NOMO-1 treated with DMSO at 0.1 percent for 48 hours (cell line): ENCODE measurements at regions not wholly inside any gene's neighbourhood (a gene's known extent, or its start where the extent isn't known, plus 50 kb on each side); places are given as distances from the start of the nearest gene placed in this dataset.

Source experiments
- DNase-seq: peaks from one replicate; lab custom pipeline; 2025; ENCODE audit not compliant: unreplicated experiment; lab: John Stamatoyannopoulos, UW

DNA sequence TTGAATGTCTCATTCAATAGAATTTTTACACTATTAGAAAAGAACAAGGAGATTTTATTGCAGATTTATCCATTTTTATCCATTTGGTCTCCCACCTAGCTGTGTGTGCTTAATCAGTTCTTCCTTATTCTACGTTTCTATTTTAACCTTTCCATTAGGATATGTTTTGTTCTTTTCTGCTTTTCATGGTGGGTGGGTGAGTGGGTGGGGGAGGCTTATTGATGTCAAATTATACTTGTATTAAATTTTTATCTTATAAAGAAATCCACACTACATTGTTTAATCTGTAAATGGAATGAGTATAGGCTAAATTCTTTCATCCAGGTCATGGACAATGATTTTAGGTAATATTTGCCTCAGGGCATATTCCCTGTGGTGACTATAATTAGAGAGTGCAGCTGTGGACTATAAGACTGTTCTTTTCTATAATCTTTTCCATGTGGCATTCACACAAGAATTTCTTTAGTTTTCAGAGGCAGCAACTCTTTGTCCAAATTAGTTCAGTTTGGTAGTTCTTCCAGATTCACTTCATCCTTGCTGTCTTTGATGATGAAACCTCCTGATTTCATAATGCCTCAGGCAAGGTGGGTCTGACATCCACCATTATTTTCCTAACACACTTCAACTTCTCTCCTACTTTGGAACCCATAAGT, 2451.8 kb downstream of the PCDH7 start:
- no peak for DNase-seq

DNA sequence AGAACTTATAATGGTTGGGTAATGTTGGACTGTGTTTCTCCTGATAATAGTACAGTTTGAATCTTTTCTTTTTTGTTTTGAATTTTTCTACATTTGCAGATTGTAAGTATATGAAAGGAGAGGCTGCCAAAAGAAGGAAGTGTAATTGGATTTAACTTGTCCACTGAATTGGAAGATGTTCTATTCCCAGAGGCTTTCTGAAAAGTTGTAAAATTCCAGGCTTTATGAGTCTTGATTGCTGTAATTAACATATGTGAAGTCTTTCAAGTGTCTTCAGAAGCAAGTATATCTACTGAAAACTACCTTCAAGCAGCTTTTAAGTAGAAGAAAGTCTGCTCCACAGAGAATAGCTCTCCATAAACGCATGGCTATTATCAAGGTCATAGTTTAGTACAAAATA, 2456.4 kb downstream of the PCDH7 start:
- no peak for DNase-seq

GRCh38 chr4:33184657-33185290, 2464.6 kb downstream of the PCDH7 start:
- peak; percentile 76 for DNase-seq

- no peak for DNase-seq
These were observed 2466.9 kb downstream of the PCDH7 start for GRCh38 chr4:33187035-33187434.

DNA sequence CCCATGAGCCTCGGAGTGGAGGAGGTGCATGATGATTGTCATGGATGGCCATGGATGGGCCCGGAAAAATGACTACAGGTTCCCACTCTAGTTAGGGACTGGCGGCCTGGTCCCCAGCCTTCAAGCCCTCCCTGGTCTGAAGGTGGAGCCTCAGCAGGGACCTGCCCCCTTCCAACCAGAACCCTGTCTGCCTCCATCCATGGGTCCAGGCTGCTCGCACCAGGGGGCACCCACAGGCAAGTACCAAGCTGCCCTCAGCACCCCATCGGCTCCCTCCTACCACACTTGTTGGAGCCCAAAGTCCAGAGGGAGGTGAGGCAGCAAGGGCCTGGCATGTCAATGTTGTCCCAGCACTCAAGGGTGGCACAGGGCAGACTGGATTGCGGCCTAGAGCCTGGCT, 2468.6 kb downstream of the PCDH7 start:
- DNase-seq, result no peak

DNA sequence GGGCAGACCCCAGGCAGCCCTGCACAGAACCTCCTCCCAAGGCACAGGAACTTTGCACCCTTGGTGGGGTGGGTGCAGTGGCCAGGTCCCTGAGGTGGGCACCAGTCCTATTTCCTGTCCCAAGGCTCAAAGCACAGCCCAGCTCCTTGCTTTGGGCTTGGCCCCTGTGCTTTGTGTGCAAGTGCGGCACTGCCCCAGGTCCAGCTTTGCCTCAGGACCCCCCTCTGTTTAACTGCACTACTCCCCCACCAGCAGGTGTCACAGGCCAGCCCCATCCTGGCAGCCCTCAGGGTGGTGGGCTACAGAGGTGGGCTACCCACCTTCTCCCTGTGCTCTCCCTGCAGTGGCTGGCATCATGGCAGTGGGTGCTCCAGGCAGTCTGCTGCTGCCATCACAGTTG, 2469.0 kb downstream of the PCDH7 start:
- no peak for DNase-seq

DNA sequence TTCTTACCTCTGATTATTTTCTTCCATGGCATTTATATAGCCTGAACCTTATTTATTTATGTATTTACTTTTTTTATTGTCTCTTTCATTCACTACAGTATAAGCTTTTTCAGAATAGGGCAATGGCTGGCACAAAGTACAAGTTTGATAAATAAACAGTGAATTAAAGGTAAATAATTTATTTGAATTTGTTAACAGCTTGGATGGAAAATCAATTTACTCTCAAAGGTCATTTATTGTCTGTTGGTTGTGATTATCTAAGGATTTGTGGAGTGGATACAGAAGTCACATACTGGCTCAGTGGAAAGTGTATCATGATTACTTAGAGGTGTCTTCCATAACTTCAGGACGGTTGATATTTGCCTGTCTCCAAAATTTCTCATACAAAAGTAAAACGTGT, 2472.9 kb downstream of the PCDH7 start:
- no peak for DNase-seq

DNA sequence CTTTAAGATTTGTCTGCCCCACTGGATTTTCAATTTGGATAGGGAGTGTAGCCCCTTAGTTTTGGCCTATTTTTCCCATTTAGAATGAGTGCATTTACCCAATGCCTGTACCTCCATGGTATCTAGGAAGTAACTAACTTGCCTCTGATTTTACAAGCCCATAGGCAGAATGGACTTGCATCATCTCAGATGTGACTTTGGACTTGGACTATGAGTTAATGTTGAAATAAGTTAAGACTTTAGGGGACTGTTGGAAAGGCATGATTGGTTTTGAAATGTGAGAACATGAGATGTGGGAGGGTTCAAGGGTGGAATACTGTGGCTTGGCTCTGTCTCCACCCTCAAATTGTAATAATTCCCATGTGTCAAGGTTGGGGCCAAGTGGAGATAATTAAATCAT, 2480.2 kb downstream of the PCDH7 start:
- no peak for DNase-seq

DNA sequence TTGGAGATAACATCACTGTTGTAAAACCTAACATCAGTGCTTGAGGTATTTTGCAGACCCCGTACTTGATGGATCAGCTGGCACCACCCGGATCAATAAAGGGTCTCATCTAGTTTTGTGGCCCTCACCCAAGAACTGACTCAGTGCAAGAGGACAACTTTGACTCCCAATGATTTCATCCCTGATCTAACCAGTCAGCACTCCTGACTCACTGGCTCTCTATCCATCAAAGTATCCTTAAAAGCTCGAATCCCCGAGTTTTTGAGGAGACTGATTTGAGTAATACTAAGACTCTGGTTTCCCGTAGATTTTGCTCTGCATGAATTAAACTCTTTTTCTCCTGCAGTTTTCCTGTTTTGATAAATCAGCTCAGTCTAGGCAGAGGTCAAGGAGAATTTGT, 2498.1 kb downstream of the PCDH7 start:
- DNase-seq, result no peak

- DNase-seq, result no peak
These were observed 2506.0 kb downstream of the PCDH7 start for GRCh38 chr4:33226133-33226532.

GRCh38 chr4:33226783-33227182, 2506.6 kb downstream of the PCDH7 start:
- DNase-seq, result no peak

- no peak for DNase-seq
These were observed 2534.9 kb downstream of the PCDH7 start for GRCh38 chr4:33255094-33255493.

DNA sequence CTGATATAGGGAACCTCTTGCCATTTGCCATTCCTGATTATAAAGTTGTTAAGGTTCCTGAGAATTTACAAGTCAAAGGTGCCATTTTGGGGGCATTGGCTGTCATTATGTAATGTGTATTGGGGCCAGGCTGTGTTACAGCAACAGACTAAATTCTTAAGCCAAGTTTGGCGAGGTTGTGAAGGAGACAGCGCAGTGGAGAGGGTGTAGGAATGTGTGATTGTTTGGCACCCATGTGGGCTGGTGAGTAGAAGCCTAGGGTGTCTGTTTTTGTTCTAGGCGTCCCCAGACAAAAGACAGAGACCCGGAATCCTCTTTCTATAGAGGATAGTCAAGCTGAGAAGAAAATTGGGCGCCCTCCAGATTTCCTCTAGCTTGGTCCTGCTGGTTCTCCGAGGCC, 2535.3 kb downstream of the PCDH7 start:
- no peak for DNase-seq

- no peak for DNase-seq
These were observed 2542.7 kb downstream of the PCDH7 start for GRCh38 chr4:33262824-33263223.

DNA sequence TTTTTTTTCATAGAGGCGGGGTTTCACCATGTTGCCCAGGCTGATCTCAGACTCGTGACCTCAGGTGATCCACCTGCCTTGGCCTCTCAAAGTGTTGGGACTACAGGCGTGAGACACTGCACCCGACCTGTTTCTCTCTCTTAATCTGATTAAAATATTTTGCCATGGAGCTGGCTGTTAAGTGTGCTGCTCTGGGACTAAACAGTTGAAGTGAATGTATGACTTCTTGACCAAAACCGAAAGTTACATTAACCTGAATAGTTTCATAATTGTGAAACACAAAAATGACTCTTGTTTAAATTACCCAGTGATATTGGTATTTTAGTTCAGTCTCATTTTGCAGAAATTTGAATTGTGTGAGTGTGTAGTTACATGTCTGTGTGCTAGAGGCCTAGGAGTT, 2548.6 kb downstream of the PCDH7 start:
- no peak for DNase-seq

DNA sequence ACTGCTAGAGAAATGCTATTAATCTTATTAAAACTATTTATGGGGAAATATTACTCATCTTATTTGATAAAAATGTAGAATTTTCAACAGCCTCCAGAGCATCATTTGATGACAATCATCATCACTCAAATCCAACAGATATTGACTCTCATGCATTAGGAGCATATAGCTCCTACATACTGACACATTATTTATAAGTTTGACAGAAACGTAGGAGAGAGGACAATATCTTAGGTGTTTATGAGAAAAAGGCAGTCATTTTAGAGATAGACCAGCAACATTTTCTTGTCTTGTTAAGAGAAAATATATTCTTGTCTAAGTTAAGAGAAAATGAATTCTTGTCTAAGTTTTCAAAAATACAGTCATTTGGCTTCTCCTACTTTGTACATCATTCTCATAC, 2550.2 kb downstream of the PCDH7 start:
- DNase-seq, result no peak

DNA sequence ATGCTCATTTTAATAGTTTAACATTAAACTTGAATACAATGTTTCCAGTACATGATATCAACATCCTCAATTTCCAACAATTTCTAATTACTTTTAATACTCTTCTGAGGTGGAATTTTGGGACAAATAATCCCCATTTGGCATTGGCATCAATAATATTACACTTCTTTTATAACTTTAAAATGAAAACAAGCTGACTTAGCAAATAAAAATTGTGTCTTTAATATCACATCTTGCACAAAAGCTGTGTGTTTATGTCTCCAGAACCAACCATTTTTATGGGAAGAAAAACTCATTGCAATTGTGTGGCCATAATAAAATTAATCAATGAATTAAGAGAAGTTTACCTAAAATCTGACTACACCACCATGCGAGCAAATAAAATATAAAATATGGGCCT, 2552.6 kb downstream of the PCDH7 start:
- DNase-seq, result no peak

GRCh38 chr4:33283818-33284217, 2563.6 kb downstream of the PCDH7 start:
- DNase-seq, result no peak

- DNase-seq, result no peak
These were observed 2576.8 kb downstream of the PCDH7 start for GRCh38 chr4:33296876-33297455.

GRCh38 chr4:33302321-33302720, 2582.2 kb downstream of the PCDH7 start:
- DNase-seq, result no peak

DNA sequence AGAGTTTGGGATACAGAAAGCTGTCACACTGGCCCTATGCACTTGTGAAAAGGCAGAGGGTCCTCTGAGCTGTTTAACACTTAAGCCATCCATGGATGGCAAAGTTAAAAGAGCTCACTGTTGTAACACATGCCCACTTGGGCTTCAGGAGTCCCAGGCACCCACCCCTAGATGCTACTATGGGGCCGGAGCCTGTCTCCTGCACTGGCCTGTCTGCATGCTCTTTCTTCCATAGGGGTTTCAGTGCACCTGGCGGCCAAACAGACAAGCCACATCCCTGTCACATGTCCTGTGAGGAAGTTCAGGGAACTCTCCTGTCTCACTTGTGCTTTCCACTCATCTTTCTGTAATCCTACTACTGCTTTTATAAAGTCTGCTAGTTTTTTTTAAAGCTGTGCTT, 2586.0 kb downstream of the PCDH7 start:
- DNase-seq, result no peak

DNA sequence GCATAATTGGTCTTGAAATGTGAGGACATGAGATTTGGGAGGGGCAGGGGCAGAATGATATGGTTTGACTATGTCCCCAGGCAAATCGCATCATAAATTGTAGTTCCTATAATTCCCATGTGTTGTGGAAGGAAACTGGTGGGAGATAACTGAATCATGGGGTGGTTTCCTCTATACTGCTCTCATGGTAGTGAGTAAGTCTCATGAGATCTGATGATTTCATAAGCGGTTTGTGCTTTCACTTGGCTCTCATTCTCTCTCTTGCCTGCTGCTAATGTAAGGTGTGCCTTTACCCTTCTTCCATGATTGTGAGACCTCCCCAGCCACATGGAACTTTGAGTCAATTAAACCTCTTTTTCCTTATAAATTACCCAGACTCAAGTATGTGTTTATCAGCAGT, 2595.9 kb downstream of the PCDH7 start:
- DNase-seq, result no peak

- no peak for DNase-seq
These were observed 2596.4 kb downstream of the PCDH7 start for GRCh38 chr4:33316578-33316977.
